ENCODE measurements at regions not wholly inside any gene's neighbourhood (a gene's known extent, or its start where the extent isn't known, plus 50 kb on each side); places are given as distances from the start of the nearest gene placed in this dataset.

GRCh38 chr6:103534095-103534494 is 1325.6 kb downstream of the HACE1 start:
- no peak for DNase-seq (ENCODE audit: low read depth, low spot score)
- no peaks in the 10 kb centered on the region for H4K20me1 ChIP-seq (replicated peaks; ENCODE audit: control insufficient read depth, extremely low read depth, insufficient read depth, low read length)
- no peaks in the 10 kb centered on the region for H3K27me3 ChIP-seq (ENCODE audit: control insufficient read depth in 2 of 2, insufficient read depth in 2 of 2, low read length in 2 of 2)
- H3K9me3 ChIP-seq (replicated peaks; ENCODE audit: control insufficient read depth, insufficient read depth, low read length): no peaks in the 10 kb centered on the region
- BruUV-seq (replicated peaks): no TSS peak
- no peaks in the 10 kb centered on the region for H3K4me1 ChIP-seq (ENCODE audit: control insufficient read depth, extremely low read depth, insufficient read depth, low read length)
- no peak overlapping the region for H3K27ac ChIP-seq (ENCODE audit: insufficient read depth, low read depth, low read length)
- H3K4me2 ChIP-seq (ENCODE audit: insufficient read depth, low read length): no peak overlapping the region
- no peak for TF ChIP-seq MYC (IDR thresholded peaks at IDR 0.05; ENCODE audit: low read depth, low read length)
- no peak for TF ChIP-seq EZH2 (IDR thresholded peaks at IDR 0.05; ENCODE audit: borderline replicate concordance, low read depth, low read length, severe bottlenecking)
- no peak for TF ChIP-seq GATA2 (IDR thresholded peaks at IDR 0.05; ENCODE audit: insufficient read depth, insufficient read length, low read depth, low read length)
- TF ChIP-seq CTCF (IDR thresholded peaks at IDR 0.05; ENCODE audit: extremely low read depth in 1 of 2, insufficient read depth in 1 of 2, low read depth in 1 of 2, low read length in 2 of 2): no peak
- TF ChIP-seq MAX (IDR thresholded peaks at IDR 0.05; ENCODE audit: insufficient read depth, insufficient read length): no peak
- no peak for TF ChIP-seq FOS (IDR thresholded peaks at IDR 0.05; ENCODE audit: borderline replicate concordance, insufficient read depth, low read length)
- no peak for TF ChIP-seq POLR2AphosphoS5 (IDR thresholded peaks at IDR 0.05; ENCODE audit: insufficient read depth, low read depth, low read length)
- no peak for TF ChIP-seq JUN (IDR thresholded peaks at IDR 0.05; ENCODE audit: borderline replicate concordance, insufficient read depth, insufficient read length, low read depth)
- TF ChIP-seq POLR2A (IDR thresholded peaks at IDR 0.05; ENCODE audit: low read depth, low read length): no peak
- dilution Hi-C loops (cut with MboI; ENCODE audit: extremely low pct_ligation_motif_present, low sequenced_read_pairs) (no loop called here), intact Hi-C loops (cut with micrococcal nuclease) (no loop called here)
- H3K9me1 ChIP-seq (replicated peaks; ENCODE audit: control insufficient read depth, extremely low read depth, insufficient read depth, low read length): no peaks in the 10 kb centered on the region
- no peak overlapping the region for H3K4me3 ChIP-seq (replicated peaks in 1 of 3; ENCODE audit: insufficient read depth in 1 of 3, low read depth in 1 of 3, low read length in 3 of 3)
- no peak overlapping the region for H3K9ac ChIP-seq (replicated peaks; ENCODE audit: extremely low read depth, insufficient read depth, low read length)
- no peaks in the 10 kb centered on the region for H3K79me2 ChIP-seq (ENCODE audit: control insufficient read depth, insufficient read depth, low read length)
- FAIRE-seq: no peak
- no peaks in the 10 kb centered on the region for H3K36me3 ChIP-seq (ENCODE audit: control insufficient read depth in 2 of 2, extremely low read depth in 1 of 2, insufficient read depth in 2 of 2, low read length in 2 of 2)
- no peak overlapping the region for H2AFZ ChIP-seq (ENCODE audit: low read depth, low read length)
- CTCF ChIA-PET: no interaction called here
- POLR2A ChIA-PET: no interaction called here

Measured in endothelial cell of umbilical vein (primary cell).